ENCODE measurements at regions not wholly inside any gene's neighbourhood (a gene's known extent, or its start where the extent isn't known, plus 50 kb on each side); places are given as distances from the start of the nearest gene placed in this dataset.

DNA sequence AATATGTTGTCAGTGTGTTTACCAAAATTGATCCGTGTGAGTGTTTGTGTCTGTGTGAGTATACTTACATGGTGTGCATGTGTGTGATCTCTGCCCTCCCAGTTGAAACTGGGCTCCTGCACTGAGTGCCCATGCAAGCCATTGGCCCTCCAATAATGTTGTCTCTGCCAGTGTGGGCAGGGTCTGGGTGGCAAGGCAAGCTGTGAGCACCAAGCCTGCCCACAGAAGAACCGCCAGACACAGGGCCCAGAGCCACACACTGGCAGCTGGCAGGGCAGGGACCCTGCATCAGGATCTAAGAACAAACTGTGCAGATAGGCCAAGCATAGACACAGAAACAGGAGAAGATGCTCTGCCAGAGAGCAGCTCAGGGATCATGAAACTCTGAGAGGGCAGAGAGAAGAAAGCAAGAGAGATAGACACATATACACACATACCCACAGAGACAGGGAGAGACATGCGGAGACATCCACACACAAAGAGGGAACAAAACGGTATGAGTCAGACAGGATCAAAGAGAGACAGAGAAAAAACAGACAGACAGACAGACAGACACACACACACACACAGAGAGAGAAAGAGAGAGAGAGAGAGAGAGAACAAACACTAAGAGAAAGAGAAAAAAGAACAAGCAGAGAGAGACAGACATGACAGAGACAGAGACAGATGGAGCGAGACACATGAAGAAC is 555.0 kb downstream of the MID1IP1 start:
- no peak for DNase-seq

DNA sequence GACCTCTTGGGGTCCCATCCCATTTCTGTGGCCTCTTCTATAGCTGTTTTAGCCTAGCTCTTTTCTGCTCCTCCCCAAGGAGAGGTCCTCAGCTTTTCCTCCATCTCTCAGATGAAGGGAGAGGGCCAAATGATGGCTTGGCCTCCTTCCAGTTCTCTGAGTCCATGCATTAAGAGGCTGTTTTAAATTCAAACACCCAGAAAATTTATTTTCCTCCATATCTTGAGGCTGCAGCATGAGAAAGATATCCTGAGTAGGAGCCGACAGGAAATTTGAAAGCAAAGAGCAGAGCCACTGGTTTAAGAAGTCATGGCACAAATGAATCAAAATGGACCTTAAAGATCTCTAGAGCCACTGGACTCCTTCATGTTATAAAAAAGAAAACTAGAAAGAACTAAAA is 558.8 kb downstream of the MID1IP1 start:
- DNase-seq: no peak

- no peak for DNase-seq
Measured at GRCh38 chrX:39361736-39362135, 560.5 kb downstream of the MID1IP1 start.

- DNase-seq: no peak
Measured at GRCh38 chrX:39367416-39367815, 566.2 kb downstream of the MID1IP1 start.

DNA sequence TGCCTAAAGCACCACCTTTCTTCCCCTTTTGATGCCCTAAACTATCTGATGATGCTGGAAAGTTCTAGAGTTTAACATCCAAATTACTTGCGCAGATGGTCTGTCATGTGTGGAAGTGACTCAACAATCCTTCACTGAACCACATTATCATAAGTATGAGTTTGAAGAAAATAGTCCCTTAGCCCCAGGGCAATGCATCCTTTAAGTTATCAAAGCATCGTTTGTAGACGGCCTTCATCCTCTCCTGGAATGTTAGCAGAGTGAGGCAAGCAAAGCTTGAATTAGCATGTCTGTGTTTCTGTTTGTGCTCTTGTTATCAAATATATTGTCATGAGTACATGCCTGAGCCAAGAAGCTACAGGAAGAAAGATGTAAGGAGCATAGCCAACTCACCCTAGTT is 570.9 kb downstream of the MID1IP1 start:
- no peak for DNase-seq

GRCh38 chrX:39377157-39377556 is 575.9 kb downstream of the MID1IP1 start:
- DNase-seq: no peak

DNA sequence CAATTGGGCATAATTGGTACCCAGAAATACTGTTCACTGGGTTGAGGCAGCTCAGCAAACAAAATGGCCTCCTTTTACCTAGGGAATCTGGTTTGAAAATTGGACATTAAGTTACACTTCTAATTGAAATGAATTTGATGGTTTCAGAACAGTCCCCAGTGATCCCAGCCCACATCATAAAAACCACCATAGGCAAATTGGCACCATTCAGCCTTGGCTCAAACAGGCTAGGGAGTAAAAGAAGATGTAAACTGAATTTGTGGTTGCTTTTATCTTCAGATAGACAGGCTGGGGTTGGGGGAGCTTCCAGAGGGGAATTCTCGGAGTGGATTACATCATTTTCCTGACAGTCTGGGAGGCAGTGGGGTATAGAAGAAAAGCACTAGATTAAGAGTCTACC is 576.5 kb downstream of the MID1IP1 start:
- DNase-seq: no peak

DNA sequence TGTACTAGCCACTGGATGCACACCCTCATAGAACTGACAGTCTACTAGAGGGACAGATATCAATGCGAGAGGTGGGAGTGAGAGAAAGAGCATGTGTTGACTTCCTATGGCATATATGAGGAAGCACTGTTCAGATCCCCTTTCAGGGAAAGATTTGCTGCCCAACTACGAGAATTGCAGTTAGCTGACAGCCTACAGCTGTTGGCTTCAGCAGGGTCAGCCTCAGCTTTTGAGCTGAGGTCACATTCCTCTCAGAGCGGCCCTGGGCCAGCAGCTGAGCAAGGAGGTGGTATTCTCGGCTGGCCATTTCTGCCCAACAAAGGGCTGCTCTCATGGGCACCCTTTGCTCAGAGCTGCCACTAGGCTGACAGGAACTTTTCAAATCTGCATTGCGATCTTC is 580.2 kb downstream of the MID1IP1 start:
- no peak for DNase-seq

DNA sequence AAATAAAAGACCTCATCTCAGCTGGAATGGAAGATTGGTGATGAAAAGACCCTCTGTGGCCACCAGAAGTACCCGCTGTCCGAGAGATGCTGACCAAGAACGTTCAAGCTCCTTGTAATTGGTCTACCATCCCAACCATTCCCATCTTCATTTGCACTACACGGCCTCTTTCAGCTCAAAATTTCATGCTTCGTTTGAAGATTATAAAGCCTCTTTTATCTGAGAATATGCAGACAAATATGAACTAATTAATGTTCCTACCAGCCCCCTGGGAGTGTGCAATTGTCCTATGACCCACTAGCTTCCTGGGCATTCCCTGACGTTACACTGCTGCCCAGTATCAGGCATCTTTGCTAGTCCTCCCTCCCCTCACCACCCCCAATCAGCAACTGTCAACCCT is 583.7 kb downstream of the MID1IP1 start:
- no peak for DNase-seq

GRCh38 chrX:39388730-39389129 is 587.5 kb downstream of the MID1IP1 start:
- no peak for DNase-seq

- peak; percentile 35 for DNase-seq
Measured at GRCh38 chrX:39396358-39396995, 595.2 kb downstream of the MID1IP1 start.

DNA sequence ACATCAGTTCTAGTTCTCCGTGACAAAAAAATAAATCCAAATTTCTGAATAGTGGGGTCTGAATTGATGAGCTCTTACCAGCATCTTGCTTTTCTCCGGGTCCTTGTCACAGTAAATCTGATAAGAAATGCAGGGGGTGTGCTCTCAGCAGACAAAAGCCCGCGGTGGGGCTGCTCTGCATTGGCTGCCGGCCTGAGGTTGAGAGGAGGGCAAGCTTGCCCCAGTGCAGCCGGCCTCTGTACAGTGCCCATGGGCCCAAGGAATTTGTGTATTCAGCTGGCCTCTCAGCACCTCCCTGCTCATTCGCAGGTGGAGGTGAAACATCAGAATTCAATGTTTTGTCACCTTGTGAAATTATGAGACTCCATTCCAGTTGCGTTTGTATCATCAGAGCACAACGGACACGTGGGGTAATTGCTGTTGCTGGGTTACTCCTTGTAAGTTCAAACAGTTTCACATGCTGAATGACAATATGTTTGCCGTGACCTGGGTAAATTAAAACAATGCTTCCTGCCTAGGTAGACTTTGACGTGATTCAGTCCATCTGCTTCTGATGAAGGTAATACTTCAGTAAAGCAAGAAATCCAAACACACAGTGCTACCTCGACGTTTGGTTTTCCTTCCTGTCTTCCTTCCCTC is 596.4 kb downstream of the MID1IP1 start:
- DNase-seq: no peak

GRCh38 chrX:39398215-39398962 is 597.1 kb downstream of the MID1IP1 start:
- no peak for DNase-seq

DNA sequence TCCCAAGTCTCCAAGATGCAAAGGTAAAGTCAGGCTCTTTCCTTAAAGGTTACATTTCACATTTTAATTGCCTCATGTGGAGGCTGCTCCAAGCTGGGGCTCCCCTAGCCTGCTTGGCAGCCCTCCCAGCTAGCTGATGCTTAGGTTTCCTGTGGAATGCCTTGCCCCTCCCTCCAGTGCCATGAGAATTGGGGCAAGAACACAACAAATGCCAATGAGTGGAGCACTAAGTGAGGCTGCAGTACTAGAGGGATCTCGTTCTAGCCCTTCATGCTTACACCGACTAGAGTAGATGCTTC is 597.7 kb downstream of the MID1IP1 start:
- DNase-seq: no peak

DNA sequence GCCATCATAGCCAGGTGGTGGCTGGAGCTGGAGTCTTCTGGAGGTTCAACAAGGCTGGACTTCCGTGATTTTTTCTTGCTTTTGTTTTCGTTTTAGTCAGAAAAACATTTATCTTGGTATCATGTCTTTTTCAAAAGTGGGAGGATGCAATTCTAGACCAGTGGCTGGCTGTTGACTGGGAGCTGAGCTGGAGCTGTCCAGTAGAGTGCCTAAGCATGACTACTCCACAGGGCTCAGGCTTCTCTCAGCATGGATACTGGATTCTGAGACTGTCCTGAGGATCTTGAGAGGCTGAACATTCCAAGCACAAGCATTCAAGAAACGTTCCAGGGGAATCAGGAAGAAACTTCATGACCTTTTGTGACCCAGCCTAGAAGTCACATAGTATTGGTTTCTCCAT is 598.1 kb downstream of the MID1IP1 start:
- no peak for DNase-seq

- no peak for DNase-seq
Measured at GRCh38 chrX:39401483-39402110, 600.3 kb downstream of the MID1IP1 start.

- no peak for DNase-seq
Measured at GRCh38 chrX:39402158-39402557, 600.9 kb downstream of the MID1IP1 start.

DNA sequence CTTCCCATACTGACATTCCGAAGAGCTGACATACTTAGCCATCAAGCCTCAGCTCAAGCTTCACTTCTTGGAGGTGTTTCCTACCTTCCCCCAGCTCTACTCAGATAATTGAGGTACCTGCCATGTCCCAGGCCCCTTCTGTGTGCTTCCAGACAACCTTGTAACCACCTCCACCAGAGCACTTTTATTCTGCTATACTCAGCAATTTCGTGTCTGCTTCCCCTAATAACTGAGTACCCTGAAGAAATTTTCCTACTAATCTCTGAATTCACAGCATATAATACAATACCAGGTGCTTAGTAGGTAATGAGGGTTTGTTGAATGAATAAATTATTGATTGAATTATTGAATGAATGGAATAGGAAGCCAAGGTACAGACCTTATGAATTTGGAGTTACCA is 605.5 kb downstream of the MID1IP1 start:
- no peak for DNase-seq

- peak; percentile 48 for DNase-seq
Measured at GRCh38 chrX:39409246-39409917, 608.1 kb downstream of the MID1IP1 start.

DNA sequence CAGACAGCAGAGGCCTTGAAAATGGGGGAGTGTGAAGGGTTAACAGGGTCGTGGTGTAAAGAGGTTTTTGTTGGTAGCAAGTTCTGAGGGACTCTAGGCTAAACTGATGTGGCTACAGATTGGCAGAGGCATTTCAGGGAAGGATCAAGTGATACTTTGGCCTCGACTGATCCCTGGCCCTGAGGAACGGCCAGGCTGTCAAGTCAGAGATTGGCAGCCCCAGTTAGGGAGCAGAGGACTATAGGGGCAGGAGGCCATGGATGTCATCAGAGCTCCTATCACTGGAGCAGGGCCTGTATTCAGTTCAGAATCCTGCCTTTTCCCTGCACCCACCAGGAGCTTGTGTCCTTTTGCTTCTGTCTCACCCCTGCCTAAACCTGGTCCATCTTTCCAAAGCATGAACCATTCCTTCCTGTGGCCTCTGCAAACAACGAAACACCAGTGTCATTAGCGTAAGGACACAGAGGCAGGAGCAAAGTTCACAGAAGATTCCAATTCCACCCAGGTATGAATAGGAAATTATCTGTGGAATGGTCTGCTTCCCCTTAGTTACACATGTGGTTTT is 613.1 kb downstream of the MID1IP1 start:
- no peak for DNase-seq

GRCh38 chrX:39416547-39417260 is 615.4 kb downstream of the MID1IP1 start:
- DNase-seq: no peak

DNA sequence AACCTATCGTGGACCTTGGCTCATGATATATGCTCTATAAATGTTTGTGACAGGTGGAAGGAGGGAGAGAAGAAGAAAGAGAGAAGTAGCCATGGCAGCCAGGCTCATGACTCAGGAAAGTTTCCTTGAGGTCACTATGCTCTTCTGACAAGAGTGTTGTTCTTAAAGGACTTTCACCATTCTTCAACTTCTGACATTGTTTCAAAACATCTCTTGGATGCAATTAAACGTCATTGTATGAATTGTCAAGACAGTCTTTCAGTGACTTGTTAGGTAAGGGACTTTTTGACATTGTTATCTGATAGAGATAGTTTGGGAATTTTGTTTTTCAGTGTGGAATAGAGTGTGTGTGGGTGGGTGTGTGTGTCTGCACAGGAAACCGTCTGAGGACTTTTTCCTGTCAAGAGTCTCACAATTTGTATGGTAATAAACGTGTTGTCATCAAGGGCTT is 617.0 kb downstream of the MID1IP1 start:
- no peak for DNase-seq
